ENCODE measurements at regions not wholly inside any gene's neighbourhood (a gene's known extent, or its start where the extent isn't known, plus 50 kb on each side); places are given as distances from the start of the nearest gene placed in this dataset.

DNA sequence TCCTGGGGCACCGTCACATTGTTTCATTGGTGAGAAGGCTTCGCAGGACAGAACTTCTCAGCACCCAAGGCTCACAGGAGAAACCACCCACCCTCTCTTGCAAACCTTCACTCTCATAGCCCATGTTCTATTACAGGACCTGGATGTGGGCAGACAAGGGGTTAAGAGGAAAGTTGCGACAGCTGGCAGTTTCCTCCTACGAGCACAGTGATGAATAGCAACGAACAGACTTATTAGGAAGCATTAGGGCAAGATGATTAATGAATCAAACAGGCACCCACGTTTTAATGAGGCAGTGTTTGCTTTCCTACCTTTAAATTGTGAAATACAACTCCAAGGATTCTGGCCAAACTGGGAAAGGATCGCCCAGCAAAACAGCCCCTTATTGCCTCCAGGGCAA lies 339.3 kb downstream of the DRD1 start:
- TF ChIP-seq EZH2phosphoT487 (IDR thresholded peaks at IDR 0.05; ENCODE audit: borderline replicate concordance, low read length) (no peak), EZH2 (IDR thresholded peaks at IDR 0.05; ENCODE audit: low read length, unreplicated experiment) (no peak)
- TF ChIP-seq, protein P1, sequence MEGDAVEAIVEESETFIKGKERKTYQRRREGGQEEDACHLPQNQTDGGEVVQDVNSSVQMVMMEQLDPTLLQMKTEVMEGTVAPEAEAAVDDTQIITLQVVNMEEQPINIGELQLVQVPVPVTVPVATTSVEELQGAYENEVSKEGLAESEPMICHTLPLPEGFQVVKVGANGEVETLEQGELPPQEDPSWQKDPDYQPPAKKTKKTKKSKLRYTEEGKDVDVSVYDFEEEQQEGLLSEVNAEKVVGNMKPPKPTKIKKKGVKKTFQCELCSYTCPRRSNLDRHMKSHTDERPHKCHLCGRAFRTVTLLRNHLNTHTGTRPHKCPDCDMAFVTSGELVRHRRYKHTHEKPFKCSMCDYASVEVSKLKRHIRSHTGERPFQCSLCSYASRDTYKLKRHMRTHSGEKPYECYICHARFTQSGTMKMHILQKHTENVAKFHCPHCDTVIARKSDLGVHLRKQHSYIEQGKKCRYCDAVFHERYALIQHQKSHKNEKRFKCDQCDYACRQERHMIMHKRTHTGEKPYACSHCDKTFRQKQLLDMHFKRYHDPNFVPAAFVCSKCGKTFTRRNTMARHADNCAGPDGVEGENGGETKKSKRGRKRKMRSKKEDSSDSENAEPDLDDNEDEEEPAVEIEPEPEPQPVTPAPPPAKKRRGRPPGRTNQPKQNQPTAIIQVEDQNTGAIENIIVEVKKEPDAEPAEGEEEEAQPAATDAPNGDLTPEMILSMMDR (conservative IDR thresholded peaks at IDR 0.05; ENCODE audit: low read depth, low read length): no peak
